GM12878 (cell line): ENCODE measurements at regions not wholly inside any gene's neighbourhood (a gene's known extent, or its start where the extent isn't known, plus 50 kb on each side); places are given as distances from the start of the nearest gene placed in this dataset.

Experiments
- ATAC-seq: fragments of 200-7000 bp; cut with Tn5 transposase; 3 replicates; pipeline ENCODE4 v1.9.1; 2020; ENCODE audit warnings: mild to moderate bottlenecking, moderate library complexity
- BruUV-seq: library from RNA; stranded (reverse); fragments of 400-500 nt; replicated peaks from 2 replicates; lab custom pipeline; 2021; lab: Mats Ljungman, UMichigan
- CTCF ChIA-PET: fragments of 300-600 bp; sonication (Branson Sonifier 250); formaldehyde crosslinking; extraction: SDS; loops from one replicate; lab custom pipeline; 2021; ENCODE audit warnings: inconsistent platforms; lab: Yijun Ruan, JAX
- POLR2A ChIA-PET: fragments of 350-600 bp; formaldehyde crosslinking; extraction: SDS; loops from one replicate; lab custom pipeline; 2021; ENCODE audit warnings: inconsistent platforms; lab: Charles Lee
- RAD21 ChIA-PET: fragments of 300-600 bp; sonication (Branson Sonifier 250); formaldehyde crosslinking; loops from one replicate; lab custom pipeline; 2023; ENCODE audit warnings: antibody characterized with exemption; ENCODE audit not compliant: unreplicated experiment; lab: Charles Lee
- SMC1A ChIA-PET: fragments of 300-600 bp; sonication (Branson Sonifier 250); formaldehyde crosslinking; loops from one replicate; lab custom pipeline; 2023; ENCODE audit not compliant: unreplicated experiment, uncharacterized antibody; lab: Charles Lee
- DNase-seq: peaks from one replicate; pipeline ENCODE4 v3.0.0-alpha.2; 2011; ENCODE audit warnings: low read depth, low spot score
- FAIRE-seq: peaks from 3 replicates; lab custom pipeline; 2011; peaks lifted over from hg19 to GRCh38; lab: Jason Lieb, UNC
- H2AFZ ChIP-seq: 2 replicates; pipeline ENCODE4 v1.6.0; 2011; ENCODE audit warnings: low read depth, low read length, control low read depth; ENCODE audit not compliant: control insufficient read depth
- H3K27ac ChIP-seq: 2 replicates; pipeline ENCODE4 v1.5.1; 2011; ENCODE audit warnings: control low read depth; ENCODE audit not compliant: control insufficient read depth, insufficient read depth
- H3K27me3 ChIP-seq, 2 experiments: replicated peaks in 1 of 2; 2 replicates each; pipeline versions ENCODE4 v1.6.0 to v1.6.1; 2011; ENCODE audit warnings: low read length in 1 of 2; ENCODE audit not compliant: control insufficient read depth in 2 of 2, insufficient read depth in 2 of 2
- H3K36me3 ChIP-seq, 2 experiments: 2 replicates each; pipeline ENCODE4 v1.5.1; 2011; ENCODE audit warnings: low read length in 1 of 2; ENCODE audit not compliant: control insufficient read depth in 2 of 2, insufficient read depth in 2 of 2
- H3K4me1 ChIP-seq: 2 replicates; pipeline ENCODE4 v1.6.1; 2011; ENCODE audit warnings: mild to moderate bottlenecking, low read length, moderate library complexity, mixed read lengths; ENCODE audit not compliant: control insufficient read depth, insufficient read depth
- H3K4me2 ChIP-seq: 2 replicates; pipeline ENCODE4 v1.6.0; 2011; ENCODE audit warnings: control low read depth; ENCODE audit not compliant: control insufficient read depth, insufficient read depth
- H3K4me3 ChIP-seq: fragments of 200-600 bp; sonication (generic); 2 replicates; pipeline ENCODE4 v1.5.1; 2016
- H3K79me2 ChIP-seq: 2 replicates; pipeline ENCODE4 v1.6.0; 2011; ENCODE audit warnings: low read length; ENCODE audit not compliant: control insufficient read depth, insufficient read depth
- H3K9ac ChIP-seq: 2 replicates; pipeline ENCODE4 v1.8.0; 2011; ENCODE audit warnings: low read length, control low read depth, mixed read lengths; ENCODE audit not compliant: control insufficient read depth, insufficient read depth
- H3K9me3 ChIP-seq: replicated peaks from 3 replicates; pipeline ENCODE4 v1.5.1; 2011; ENCODE audit warnings: mild to moderate bottlenecking, low read length; ENCODE audit not compliant: control insufficient read depth, insufficient read depth
- H4K20me1 ChIP-seq: 2 replicates; pipeline ENCODE4 v1.6.0; 2011; ENCODE audit not compliant: control insufficient read depth, insufficient read depth
- ASH2L ChIP-seq: fragments of 300-600, 200-600 bp; sonication (generic); IDR thresholded peaks from 2 replicates; pipeline ENCODE4 v1.6.1; 2017; ENCODE audit warnings: low read depth, mild to moderate bottlenecking, borderline replicate concordance
- BHLHE40 ChIP-seq, 2 experiments: fragments of 450-650 bp in 1 of 2; IDR thresholded peaks; 2 replicates each; pipeline ENCODE4 v1.6.1; 2011 to 2017; ENCODE audit warnings: low read depth in 2 of 2, borderline replicate concordance in 1 of 2, improper control_type of control experiment in 1 of 2, low read length in 1 of 2, mild to moderate bottlenecking in 1 of 2
- IKZF1 ChIP-seq: fragments of 450-650 bp; conservative IDR thresholded peaks from 2 replicates; pipeline ENCODE4 v1.6.1; 2017; ENCODE audit warnings: antibody characterized with exemption, mild to moderate bottlenecking
- MEF2B ChIP-seq: fragments of 450-650 bp; IDR thresholded peaks from 2 replicates; pipeline ENCODE4 v1.6.1; 2018; ENCODE audit warnings: mild to moderate bottlenecking, moderate library complexity; ENCODE audit not compliant: partially characterized antibody, poor library complexity, severe bottlenecking
- NBN ChIP-seq: fragments of 450-650 bp; IDR thresholded peaks from 2 replicates; pipeline ENCODE4 v1.6.1; 2016
- NFIC ChIP-seq: IDR thresholded peaks from 2 replicates; pipeline ENCODE4 v1.6.1; 2012; ENCODE audit warnings: low read depth, mild to moderate bottlenecking, inconsistent platforms, low read length, moderate library complexity
- PKNOX1 ChIP-seq: fragments of 450-650 bp; IDR thresholded peaks from 2 replicates; pipeline ENCODE4 v1.6.1; 2016; ENCODE audit warnings: mild to moderate bottlenecking
- RAD51 ChIP-seq: fragments of 450-650 bp; IDR thresholded peaks from 2 replicates; pipeline ENCODE4 v1.6.1; 2016; ENCODE audit warnings: moderate library complexity, mild to moderate bottlenecking, inconsistent platforms
- RUNX3 ChIP-seq: IDR thresholded peaks from 2 replicates; pipeline ENCODE4 v1.6.1; 2012; ENCODE audit warnings: low read length, inconsistent platforms
- SMARCA5 ChIP-seq: fragments of 450-650 bp; IDR thresholded peaks from 2 replicates; pipeline ENCODE4 v1.6.1; 2017; ENCODE audit warnings: mild to moderate bottlenecking
- WRNIP1 ChIP-seq: IDR thresholded peaks from 2 replicates; pipeline ENCODE4 v1.6.1; 2011; ENCODE audit warnings: low read depth, low read length, improper control_type of control experiment, borderline replicate concordance
- ZNF217 ChIP-seq: fragments of 450-650 bp; IDR thresholded peaks from 2 replicates; pipeline ENCODE4 v1.6.1; 2017; ENCODE audit warnings: antibody characterized with exemption, mild to moderate bottlenecking
- WGBS: methylation state at CpG from one replicate; pipeline ENCODE4 v1.1.6; 2016; ENCODE audit warnings: low lambda C conversion rate; ENCODE audit not compliant: insufficient replicate concordance, insufficient coverage; ENCODE audit errors: missing lambda C conversion rate; 5-methylcytosine and 5-hydroxymethylcytosine counted together
- in situ Hi-C: fragments of 300-500 bp; cut with MboI; formaldehyde crosslinking; loops from 9 replicates; pipeline ENCODE4 v1.14.3; 2018; ENCODE audit warnings: mixed read lengths
- intact Hi-C: fragments of 100-400 bp; cut with micrococcal nuclease; formaldehyde crosslinking; loops from one replicate; pipeline ENCODE4 v1.14.2; 2022; ENCODE audit not compliant: unreplicated experiment
- TF ChIP-seq, protein P1 (sequence below): fragments of 450-650 bp; IDR thresholded peaks from 2 replicates; pipeline ENCODE4 v1.6.1; 2018; ENCODE audit warnings: mild to moderate bottlenecking, low read depth, moderate library complexity; ENCODE audit not compliant: partially characterized antibody
- TF ChIP-seq, protein P2 (sequence below): IDR thresholded peaks from 2 replicates; pipeline ENCODE4 v1.6.1; 2011; ENCODE audit warnings: borderline replicate concordance, low read depth, mild to moderate bottlenecking, moderate library complexity, mixed read lengths, low read length; ENCODE audit not compliant: insufficient read depth; ENCODE audit errors: extremely low read length
- TF ChIP-seq, protein P3 (sequence below): fragments of 450-650 bp; IDR thresholded peaks from 2 replicates; pipeline ENCODE4 v1.6.1; 2017; ENCODE audit warnings: mild to moderate bottlenecking
- TF ChIP-seq, protein P4 (sequence below): fragments of 450-650 bp; IDR thresholded peaks from 2 replicates; pipeline ENCODE4 v1.6.1; 2018; ENCODE audit warnings: borderline replicate concordance, mild to moderate bottlenecking; ENCODE audit not compliant: partially characterized antibody

DNA sequence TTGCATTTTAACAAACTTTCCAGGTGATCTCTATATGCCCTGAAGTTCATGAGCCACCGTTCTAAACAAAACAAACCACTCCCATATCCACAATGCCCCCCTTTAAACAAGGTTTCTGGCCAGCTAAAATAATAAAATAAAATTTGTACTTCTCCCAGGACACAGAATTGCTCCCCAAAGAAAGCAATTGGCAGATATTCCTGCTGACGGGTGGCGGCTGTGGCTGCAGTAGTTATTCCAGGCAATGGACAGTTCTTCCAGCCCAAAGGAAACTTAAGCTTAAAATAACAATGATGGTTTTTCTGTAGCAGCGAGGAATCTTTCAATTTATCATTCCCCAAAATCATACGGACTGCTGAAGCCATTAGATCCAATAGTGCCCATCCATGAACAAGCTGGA, 260.5 kb upstream of the ZNF521 start:
- no peak overlapping the region for H3K4me2 ChIP-seq
- H4K20me1 ChIP-seq, result no peaks in the 10 kb centered on the region
- H3K27me3 ChIP-seq, result no peaks in the 10 kb centered on the region
- no peak overlapping the region for H3K27ac ChIP-seq
- RAD21 ChIA-PET, result no interaction called here
- H3K9ac ChIP-seq, result no peak overlapping the region
- no peaks in the 10 kb centered on the region for H3K36me3 ChIP-seq
- CTCF ChIA-PET, result interaction anchor here (0.8 kb wide), 1 partner anchor 26 kb away, joined by 3 read pairs; no protein-coding TSS in a partner anchor
- SMC1A ChIA-PET, result no interaction called here
- DNase-seq (no peak), FAIRE-seq (no peak), ATAC-seq (no peak)
- H3K9me3 ChIP-seq, result no peaks in the 10 kb centered on the region
- H2AFZ ChIP-seq, result no peak overlapping the region
- H3K4me3 ChIP-seq, result no peak overlapping the region
- intact Hi-C loops, result no loop called here
- BruUV-seq, result no TSS peak
- 20% methylated on average over 5 of the region's 5 CpGs for WGBS
- POLR2A ChIA-PET, result no interaction called here
- in situ Hi-C loops, result no loop called here
- H3K4me1 ChIP-seq, result no peaks in the 10 kb centered on the region
- no peaks in the 10 kb centered on the region for H3K79me2 ChIP-seq
- TF ChIP-seq ZNF217, result no peak
- TF ChIP-seq, protein P1, sequence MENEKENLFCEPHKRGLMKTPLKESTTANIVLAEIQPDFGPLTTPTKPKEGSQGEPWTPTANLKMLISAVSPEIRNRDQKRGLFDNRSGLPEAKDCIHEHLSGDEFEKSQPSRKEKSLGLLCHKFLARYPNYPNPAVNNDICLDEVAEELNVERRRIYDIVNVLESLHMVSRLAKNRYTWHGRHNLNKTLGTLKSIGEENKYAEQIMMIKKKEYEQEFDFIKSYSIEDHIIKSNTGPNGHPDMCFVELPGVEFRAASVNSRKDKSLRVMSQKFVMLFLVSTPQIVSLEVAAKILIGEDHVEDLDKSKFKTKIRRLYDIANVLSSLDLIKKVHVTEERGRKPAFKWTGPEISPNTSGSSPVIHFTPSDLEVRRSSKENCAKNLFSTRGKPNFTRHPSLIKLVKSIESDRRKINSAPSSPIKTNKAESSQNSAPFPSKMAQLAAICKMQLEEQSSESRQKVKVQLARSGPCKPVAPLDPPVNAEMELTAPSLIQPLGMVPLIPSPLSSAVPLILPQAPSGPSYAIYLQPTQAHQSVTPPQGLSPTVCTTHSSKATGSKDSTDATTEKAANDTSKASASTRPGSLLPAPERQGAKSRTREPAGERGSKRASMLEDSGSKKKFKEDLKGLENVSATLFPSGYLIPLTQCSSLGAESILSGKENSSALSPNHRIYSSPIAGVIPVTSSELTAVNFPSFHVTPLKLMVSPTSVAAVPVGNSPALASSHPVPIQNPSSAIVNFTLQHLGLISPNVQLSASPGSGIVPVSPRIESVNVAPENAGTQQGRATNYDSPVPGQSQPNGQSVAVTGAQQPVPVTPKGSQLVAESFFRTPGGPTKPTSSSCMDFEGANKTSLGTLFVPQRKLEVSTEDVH, result no peak
- no peak for TF ChIP-seq RAD51
- TF ChIP-seq NFIC, result no peak
- TF ChIP-seq RUNX3, result no peak
- no peak for TF ChIP-seq IKZF1
- TF ChIP-seq SMARCA5, result no peak
- TF ChIP-seq, protein P2, sequence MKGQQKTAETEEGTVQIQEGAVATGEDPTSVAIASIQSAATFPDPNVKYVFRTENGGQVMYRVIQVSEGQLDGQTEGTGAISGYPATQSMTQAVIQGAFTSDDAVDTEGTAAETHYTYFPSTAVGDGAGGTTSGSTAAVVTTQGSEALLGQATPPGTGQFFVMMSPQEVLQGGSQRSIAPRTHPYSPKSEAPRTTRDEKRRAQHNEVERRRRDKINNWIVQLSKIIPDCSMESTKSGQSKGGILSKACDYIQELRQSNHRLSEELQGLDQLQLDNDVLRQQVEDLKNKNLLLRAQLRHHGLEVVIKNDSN, result no peak
- no peak for TF ChIP-seq BHLHE40 (IDR thresholded peaks at IDR 0.05; ENCODE audit: borderline replicate concordance in 1 of 2, low read depth in 2 of 2, low read length in 1 of 2)
- no peak for TF ChIP-seq NBN
- TF ChIP-seq, protein P3, sequence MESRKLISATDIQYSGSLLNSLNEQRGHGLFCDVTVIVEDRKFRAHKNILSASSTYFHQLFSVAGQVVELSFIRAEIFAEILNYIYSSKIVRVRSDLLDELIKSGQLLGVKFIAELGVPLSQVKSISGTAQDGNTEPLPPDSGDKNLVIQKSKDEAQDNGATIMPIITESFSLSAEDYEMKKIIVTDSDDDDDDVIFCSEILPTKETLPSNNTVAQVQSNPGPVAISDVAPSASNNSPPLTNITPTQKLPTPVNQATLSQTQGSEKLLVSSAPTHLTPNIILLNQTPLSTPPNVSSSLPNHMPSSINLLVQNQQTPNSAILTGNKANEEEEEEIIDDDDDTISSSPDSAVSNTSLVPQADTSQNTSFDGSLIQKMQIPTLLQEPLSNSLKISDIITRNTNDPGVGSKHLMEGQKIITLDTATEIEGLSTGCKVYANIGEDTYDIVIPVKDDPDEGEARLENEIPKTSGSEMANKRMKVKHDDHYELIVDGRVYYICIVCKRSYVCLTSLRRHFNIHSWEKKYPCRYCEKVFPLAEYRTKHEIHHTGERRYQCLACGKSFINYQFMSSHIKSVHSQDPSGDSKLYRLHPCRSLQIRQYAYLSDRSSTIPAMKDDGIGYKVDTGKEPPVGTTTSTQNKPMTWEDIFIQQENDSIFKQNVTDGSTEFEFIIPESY, result no peak
- TF ChIP-seq, protein P4, sequence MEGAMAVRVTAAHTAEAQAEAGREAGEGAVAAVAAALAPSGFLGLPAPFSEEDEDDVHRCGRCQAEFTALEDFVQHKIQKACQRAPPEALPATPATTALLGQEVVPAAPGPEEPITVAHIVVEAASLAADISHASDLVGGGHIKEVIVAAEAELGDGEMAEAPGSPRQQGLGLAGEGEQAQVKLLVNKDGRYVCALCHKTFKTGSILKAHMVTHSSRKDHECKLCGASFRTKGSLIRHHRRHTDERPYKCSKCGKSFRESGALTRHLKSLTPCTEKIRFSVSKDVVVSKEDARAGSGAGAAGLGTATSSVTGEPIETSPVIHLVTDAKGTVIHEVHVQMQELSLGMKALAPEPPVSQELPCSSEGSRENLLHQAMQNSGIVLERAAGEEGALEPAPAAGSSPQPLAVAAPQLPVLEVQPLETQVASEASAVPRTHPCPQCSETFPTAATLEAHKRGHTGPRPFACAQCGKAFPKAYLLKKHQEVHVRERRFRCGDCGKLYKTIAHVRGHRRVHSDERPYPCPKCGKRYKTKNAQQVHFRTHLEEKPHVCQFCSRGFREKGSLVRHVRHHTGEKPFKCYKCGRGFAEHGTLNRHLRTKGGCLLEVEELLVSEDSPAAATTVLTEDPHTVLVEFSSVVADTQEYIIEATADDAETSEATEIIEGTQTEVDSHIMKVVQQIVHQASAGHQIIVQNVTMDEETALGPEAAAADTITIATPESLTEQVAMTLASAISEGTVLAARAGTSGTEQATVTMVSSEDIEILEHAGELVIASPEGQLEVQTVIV, result no peak
- TF ChIP-seq PKNOX1, result no peak
- TF ChIP-seq ASH2L, result no peak
- no peak for TF ChIP-seq WRNIP1
- TF ChIP-seq MEF2B, result no peak
